Colonic mucosa (tissue), 4 donors: ENCODE measurements at regions not wholly inside any gene's neighbourhood (a gene's known extent, or its start where the extent isn't known, plus 50 kb on each side); places are given as distances from the start of the nearest gene placed in this dataset.

ENCODE experiments used
- DNase-seq: peaks from one replicate; pipeline ENCODE4 v3.0.0-alpha.2; 2020
- H3K27ac ChIP-seq: fragments of 200-600 bp; one replicate; pipeline ENCODE4 v1.8.0; 2021
- H3K27me3 ChIP-seq: fragments of 200-600 bp; one replicate; pipeline ENCODE4 v1.8.0; 2021
- H3K36me3 ChIP-seq: fragments of 200-600 bp; one replicate; pipeline ENCODE4 v1.8.0; 2021
- H3K4me1 ChIP-seq: fragments of 200-600 bp; one replicate; pipeline ENCODE4 v1.8.0; 2021; ENCODE audit warnings: mild to moderate bottlenecking
- H3K4me3 ChIP-seq: fragments of 200-600 bp; one replicate; pipeline ENCODE4 v1.8.0; 2021
- H3K9ac ChIP-seq, 2 donors: one replicate each; pipeline ENCODE4 v1.7.0; 2013; ENCODE audit warnings: control low read depth in 2 of 2, low read depth in 2 of 2, low read length in 2 of 2
- H3K9me3 ChIP-seq: fragments of 200-600 bp; one replicate; pipeline ENCODE4 v1.8.0; 2021
- intact Hi-C: fragments of 100-400 bp; cut with DNase I; formaldehyde crosslinking; loops from one replicate; pipeline ENCODE4 v1.14.1; 2022
- TF ChIP-seq, protein P1 (sequence below): fragments of 200-600 bp; IDR thresholded peaks from one replicate; pipeline ENCODE4 v1.8.0; 2022; ENCODE audit warnings: antibody characterized with exemption, mild to moderate bottlenecking
- donor health status: healthy.
- donor health status: DM: no; HTN: no; CAD: no.
- donor health status: DM: no; HTN: no; CAD: no.

GRCh38 chr16:52296076-52296475 is 250.9 kb downstream of the TOX3 start:
- Histone ChIP-seq H3K4me1 (no peaks in the 10 kb centered on the region), H3K36me3 (no peaks in the 10 kb centered on the region), H3K4me3 (no peak overlapping the region), H3K9me3 (no peaks in the 10 kb centered on the region), H3K27me3 (no peaks in the 10 kb centered on the region), H3K27ac (no peak overlapping the region), H3K9ac (no peak overlapping the region)
- no peak for DNase-seq
- TF ChIP-seq, protein P1, sequence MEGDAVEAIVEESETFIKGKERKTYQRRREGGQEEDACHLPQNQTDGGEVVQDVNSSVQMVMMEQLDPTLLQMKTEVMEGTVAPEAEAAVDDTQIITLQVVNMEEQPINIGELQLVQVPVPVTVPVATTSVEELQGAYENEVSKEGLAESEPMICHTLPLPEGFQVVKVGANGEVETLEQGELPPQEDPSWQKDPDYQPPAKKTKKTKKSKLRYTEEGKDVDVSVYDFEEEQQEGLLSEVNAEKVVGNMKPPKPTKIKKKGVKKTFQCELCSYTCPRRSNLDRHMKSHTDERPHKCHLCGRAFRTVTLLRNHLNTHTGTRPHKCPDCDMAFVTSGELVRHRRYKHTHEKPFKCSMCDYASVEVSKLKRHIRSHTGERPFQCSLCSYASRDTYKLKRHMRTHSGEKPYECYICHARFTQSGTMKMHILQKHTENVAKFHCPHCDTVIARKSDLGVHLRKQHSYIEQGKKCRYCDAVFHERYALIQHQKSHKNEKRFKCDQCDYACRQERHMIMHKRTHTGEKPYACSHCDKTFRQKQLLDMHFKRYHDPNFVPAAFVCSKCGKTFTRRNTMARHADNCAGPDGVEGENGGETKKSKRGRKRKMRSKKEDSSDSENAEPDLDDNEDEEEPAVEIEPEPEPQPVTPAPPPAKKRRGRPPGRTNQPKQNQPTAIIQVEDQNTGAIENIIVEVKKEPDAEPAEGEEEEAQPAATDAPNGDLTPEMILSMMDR: no peak
- intact Hi-C loops: no loop called here

DNA sequence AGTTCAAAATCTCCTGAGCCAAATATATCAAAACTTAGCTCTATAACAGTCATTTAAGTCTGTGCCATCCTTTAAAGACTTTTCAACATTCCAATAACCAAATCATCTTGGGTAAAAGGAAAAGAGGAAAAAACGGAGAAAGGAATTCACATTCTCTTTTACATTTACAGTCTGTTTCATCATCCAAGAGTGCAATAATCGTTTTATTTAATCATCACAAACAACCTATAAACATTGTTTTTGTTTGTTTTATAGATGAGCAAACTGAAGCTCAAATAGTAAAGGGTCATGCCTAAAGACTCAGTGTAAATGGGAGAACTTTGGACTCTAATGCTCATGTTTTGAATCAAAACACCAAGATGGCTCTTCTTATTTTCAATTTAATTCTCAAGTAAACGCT is 252.3 kb downstream of the TOX3 start:
- DNase-seq: no peak
- H3K4me3 ChIP-seq: no peak overlapping the region
- H3K27me3 ChIP-seq: no peaks in the 10 kb centered on the region
- H3K9me3 ChIP-seq: no peaks in the 10 kb centered on the region
- intact Hi-C loops: no loop called here
- H3K36me3 ChIP-seq: no peaks in the 10 kb centered on the region
- no peak overlapping the region for H3K27ac ChIP-seq
- TF ChIP-seq, protein P1: no peak
- H3K9ac ChIP-seq: no peak overlapping the region
- H3K4me1 ChIP-seq: no peaks in the 10 kb centered on the region

DNA sequence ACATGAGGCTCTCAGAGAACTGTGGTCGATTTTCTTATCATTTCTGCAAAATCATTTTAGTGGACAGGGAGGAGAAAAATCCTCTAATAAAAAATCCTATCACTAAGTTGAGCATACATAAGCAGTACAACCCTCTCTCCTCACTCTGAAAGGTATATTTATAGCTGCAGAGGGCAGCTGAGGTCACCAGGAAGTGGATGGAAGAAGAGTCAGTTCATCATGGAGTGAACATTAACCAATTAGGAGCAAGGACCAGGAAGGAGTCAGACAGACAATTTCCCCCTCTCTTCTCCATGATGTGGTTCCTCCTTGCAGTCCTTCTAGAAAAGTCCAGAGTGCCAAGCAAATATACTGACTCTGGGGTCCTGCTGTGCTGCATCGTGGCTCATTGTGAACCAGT is 253.7 kb downstream of the TOX3 start:
- TF ChIP-seq, protein P1: no peak
- intact Hi-C loops: no loop called here
- H3K36me3 ChIP-seq: no peaks in the 10 kb centered on the region
- no peak overlapping the region for H3K27ac ChIP-seq
- DNase-seq: no peak
- H3K9me3 ChIP-seq: no peaks in the 10 kb centered on the region
- H3K4me3 ChIP-seq: no peak overlapping the region
- no peak overlapping the region for H3K9ac ChIP-seq
- no peaks in the 10 kb centered on the region for H3K27me3 ChIP-seq
- H3K4me1 ChIP-seq: no peaks in the 10 kb centered on the region

GRCh38 chr16:52283584-52284375 is 263.2 kb downstream of the TOX3 start:
- Histone ChIP-seq H3K9me3 (no peaks in the 10 kb centered on the region), H3K36me3 (no peaks in the 10 kb centered on the region), H3K27ac (no peak overlapping the region), H3K4me1 (no peaks in the 10 kb centered on the region), H3K9ac (no peak overlapping the region), H3K4me3 (no peak overlapping the region), H3K27me3 (no peaks in the 10 kb centered on the region)
- DNase-seq: no peak
- TF ChIP-seq, protein P1: no peak
- intact Hi-C loops: no loop called here

DNA sequence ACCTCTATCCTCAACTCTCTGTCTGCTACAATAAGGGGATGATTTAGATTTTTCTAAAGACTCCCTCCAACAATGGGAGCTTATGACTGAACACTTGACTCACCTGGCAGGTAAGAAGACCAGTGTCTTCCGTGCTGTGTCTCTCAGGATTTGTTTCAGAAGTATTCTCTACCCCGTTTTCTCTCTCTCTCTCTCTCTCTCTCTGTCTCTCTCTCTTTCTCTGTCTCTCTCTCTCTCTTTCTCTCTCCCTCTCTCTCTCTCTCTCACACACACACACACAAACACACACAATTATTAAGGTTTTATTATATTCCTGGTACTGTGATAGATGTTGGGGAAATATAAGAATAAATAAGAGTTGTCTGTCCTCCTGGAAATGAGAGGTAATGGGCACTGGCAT is 263.9 kb downstream of the TOX3 start:
- no peaks in the 10 kb centered on the region for H3K9me3 ChIP-seq
- no peaks in the 10 kb centered on the region for H3K27me3 ChIP-seq
- TF ChIP-seq, protein P1: no peak
- no peak for DNase-seq
- no peak overlapping the region for H3K27ac ChIP-seq
- H3K9ac ChIP-seq: no peak overlapping the region
- no peak overlapping the region for H3K4me3 ChIP-seq
- H3K4me1 ChIP-seq: no peaks in the 10 kb centered on the region
- intact Hi-C loops: no loop called here
- H3K36me3 ChIP-seq: no peaks in the 10 kb centered on the region
